ENCODE measurements at regions not wholly inside any gene's neighbourhood (a gene's known extent, or its start where the extent isn't known, plus 50 kb on each side); places are given as distances from the start of the nearest gene placed in this dataset.

- TF ChIP-seq CTCF (conservative IDR thresholded peaks at IDR 0.05; ENCODE audit: low read length) (no peak), EZH2phosphoT487 (IDR thresholded peaks at IDR 0.05; ENCODE audit: borderline replicate concordance, low read depth, low read length) (no peak)
Measured at GRCh38 chr7:25308246-25308645, 80.0 kb upstream of the NPVF start.

Measured in OCI-LY7 (cell line).